Posterior vena cava (tissue), 2 donors: ENCODE measurements at regions not wholly inside any gene's neighbourhood (a gene's known extent, or its start where the extent isn't known, plus 50 kb on each side); places are given as distances from the start of the nearest gene placed in this dataset.

ENCODE experiments used
- DNase-seq: peaks from one replicate; pipeline ENCODE4 v3.0.0-alpha.2; 2020; ENCODE audit warnings: low spot score
- intact Hi-C, 2 donors: fragments of 100-400 bp; cut with DNase I; formaldehyde crosslinking; loops; one replicate each; pipeline versions ENCODE4 v1.14.1 to v1.14.2; 2022 to 2023
- microRNA-seq, 2 donors: library from miRNA; unstranded; fragments of <30 nt; microRNA quantifications; one replicate each; pipeline ENCODE4 v1.2.0, GENCODE V29; 2020 to 2021; ENCODE audit warnings: borderline microRNAs expressed in 2 of 2
- donor health status: DM: yes; HTN: yes; CAD: no.
- donor health status: DM: yes; HTN: yes; CAD: no.

DNA sequence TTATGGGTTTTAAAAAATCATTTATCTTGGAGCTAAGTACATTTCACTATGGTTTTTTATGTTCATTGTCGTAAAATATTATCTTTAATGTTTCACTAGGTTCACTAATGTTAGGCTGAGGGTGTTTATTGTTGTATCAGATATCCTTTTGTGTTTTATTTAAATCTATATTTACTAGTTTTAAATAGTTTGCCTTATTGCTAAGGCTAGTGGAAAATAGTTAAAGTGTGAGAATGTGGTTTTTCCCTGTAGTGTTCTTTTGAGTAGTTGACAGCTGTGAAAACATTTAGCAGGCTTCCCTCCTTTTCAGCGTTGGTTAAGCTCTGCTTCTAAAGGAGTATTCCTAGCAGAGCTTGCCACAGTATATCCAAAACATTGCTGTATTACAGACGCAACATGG lies 139.0 kb downstream of the TM9SF2 start:
- intact Hi-C loops = no loop called here
- no peak for DNase-seq

DNA sequence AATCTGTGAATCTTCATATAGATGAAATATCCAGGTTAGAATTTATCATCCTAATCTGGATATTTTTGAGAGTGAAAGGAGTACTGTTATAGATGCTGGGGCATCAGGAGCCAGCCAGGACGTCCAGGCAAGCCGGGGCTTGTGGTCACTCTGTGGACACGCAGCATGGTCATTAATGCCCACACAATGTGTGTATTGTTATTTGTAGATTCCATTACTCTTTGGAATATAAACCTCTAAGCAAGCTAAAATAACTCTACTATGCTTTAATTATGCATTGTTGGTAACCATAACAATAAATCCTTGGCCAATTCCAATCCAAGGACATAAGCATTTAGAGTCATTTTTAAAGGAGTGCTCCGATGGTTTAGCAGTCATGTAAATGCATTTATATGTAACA lies 137.9 kb downstream of the TM9SF2 start:
- intact Hi-C loops = no loop called here
- no peak for DNase-seq

DNA sequence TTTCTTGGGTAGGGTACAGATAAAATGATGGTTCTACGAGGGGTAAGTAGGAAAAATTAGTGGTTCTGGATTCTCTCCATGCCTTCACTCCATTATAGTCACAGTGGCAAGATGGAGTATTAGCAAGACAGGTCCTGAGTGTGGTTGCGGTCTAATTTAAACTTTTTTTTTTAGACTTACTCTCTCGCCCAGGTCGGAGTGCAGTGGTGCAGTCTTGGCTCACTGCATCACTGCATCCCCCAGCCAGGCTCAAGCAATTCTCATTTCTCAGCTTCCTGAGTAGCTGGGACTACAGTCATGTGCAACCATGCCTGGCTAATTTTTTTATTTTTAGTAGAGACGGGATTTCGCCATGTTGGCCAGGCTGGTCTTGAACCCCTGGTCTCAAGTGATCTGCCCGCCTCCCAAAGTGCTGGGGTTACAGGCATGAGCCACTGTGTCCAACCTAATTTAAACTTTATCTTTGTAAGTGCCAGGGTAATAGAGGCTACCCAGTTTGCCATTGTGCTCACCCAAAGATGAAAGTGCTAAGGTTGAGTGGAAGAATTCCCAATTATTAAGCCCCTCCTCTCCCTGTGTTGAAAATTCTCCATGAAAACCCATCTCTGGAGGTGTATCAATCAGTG lies 135.6 kb downstream of the TM9SF2 start:
- intact Hi-C loops = no loop called here
- no peak for DNase-seq

DNA sequence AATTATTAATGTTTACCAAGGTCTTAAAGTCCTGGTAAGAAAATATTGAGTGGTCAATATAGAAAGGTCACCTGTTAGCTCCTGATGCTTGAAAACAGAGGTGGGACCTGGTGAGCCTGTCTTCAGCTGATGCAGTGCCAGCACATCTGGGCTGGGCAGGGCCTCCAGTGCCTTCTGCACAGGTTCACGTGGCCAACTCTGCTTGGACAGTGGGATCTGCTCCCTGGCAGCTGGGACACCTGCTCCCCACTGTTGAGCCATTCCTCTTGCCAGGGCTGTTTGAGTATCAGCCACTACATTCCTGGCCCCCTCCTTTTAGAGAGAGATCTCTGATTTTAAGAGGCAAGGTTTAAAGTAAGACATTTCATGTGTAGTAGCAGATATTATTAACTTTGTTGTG lies 135.0 kb downstream of the TM9SF2 start:
- intact Hi-C loops = no loop called here
- DNase-seq = no peak

DNA sequence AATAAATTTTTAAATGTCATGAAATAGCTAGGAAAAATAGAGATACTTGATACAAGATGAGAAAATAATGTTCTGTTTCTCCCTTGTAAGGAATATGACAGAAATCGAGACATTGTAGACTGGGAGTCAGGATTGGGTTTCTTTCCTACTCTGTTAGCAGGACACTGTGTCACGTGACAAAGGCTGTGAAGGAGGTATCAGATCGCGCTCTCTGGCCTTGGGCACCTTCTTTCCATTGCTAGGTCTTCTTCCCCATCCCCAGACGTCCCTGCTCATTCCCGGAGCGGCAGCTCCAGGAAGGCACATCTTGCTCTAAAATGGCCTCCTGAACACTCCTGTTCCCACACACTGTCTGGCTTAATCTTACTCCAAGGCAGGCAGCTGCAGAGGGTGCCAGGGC lies 133.4 kb downstream of the TM9SF2 start:
- intact Hi-C loops = no loop called here

DNA sequence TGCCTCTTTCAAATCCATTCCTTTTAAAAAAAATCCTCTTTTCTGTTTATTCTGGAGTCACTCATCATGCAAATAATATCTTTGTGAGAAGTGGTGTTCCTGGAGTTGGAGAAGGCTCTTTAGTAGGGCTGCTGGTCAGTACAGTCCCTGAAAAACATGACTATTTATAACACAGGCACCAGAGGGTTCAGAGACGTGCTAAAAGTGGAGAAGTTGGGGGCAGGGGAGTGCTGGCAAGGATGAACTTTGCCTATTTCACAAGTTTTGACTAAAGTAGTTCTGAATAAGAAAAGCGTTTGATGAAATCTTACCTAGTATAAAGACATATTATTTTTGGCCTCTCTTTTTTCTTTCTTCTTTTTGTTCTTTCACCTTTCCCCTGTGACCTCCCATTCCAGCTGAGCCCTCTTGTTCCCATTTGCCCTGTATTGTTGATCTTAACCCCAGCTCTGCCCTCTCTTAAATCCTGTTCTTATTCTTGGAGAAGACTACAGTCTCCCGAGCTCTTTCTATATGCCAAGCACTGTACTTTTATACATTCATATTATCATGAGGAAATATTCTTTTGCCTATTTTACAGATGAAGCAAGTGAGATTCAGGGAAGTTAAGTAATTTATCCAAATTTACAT lies 129.1 kb downstream of the TM9SF2 start:
- no peak for DNase-seq

More for the DNA sequence above, 133.4 kb downstream of the TM9SF2 start:
- no peak for DNase-seq

GRCh38 chr13:99629641-99630040 lies 128.4 kb downstream of the TM9SF2 start:
- intact Hi-C loops = loop anchor here in 1 of 2 donors (2.0 kb wide), 1 partner anchor 69 kb away; no protein-coding TSS in a partner anchor
- DNase-seq = no peak

More for the DNA sequence above, 129.1 kb downstream of the TM9SF2 start:
- intact Hi-C loops = no loop called here

- no peak for DNase-seq
- intact Hi-C loops = loop anchor here in 1 of 2 donors (2.0 kb wide), 1 partner anchor 68 kb away; no protein-coding TSS in a partner anchor
These were observed 127.2 kb downstream of the TM9SF2 start for GRCh38 chr13:99628442-99628841.

DNA sequence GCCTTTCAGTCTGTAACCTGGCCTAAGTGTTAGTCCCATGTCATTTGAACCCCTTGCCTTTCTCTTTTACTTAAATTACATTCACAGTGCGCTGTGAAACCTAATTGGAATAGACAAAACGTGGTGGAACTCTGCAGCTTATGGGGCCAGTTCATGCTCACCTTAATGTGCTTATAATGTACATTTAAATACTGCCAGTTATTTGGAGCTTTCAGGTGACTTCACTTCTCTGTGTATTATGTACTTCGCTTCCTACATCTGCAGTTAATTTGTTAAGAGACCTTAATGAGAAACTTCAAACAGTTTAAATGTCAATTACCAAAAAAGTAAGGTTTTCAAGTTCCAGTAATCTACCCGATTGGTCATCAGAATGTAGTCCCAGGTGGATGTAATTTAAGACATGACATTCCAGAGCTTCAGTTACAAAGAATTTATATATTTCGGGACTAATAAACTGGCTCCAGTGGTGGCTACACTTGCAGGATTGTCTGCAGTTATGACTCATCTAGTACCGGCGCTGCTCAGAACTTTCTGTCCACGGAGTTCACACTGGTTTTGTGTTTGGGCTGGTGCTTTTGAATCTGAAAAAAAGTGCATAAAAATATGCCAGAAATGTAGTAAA lies 125.3 kb downstream of the TM9SF2 start:
- no peak for DNase-seq
- intact Hi-C loops = no loop called here

DNA sequence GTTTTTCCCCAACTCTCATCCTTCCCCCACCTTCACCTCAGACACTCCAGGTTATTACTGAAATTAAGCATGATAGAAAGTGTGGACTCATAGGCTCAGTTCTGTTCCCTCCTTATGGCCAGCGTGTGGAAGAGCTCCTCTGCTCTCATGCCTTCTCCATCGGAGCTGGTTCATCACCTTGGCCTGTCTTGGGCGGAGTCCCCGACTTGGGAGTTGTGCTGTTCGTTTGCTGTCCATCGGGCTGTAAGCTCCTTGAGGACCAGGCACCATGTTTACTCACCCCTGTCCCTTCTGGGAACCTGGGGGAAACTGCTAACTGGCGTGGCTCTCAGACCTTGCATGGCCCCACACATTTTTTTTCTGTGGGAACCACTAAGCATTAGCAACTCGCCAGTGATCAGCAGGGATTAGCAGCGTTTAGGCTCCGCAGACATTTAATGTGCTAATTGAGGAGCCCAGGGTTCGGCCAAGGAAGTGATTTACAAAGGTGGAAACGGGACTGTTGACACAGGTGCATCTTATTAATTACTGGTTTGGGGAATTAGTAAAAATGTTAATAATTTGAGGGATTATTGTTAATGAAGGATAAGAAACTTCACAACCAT lies 123.8 kb downstream of the TM9SF2 start:
- no peak for DNase-seq
- intact Hi-C loops = no loop called here

DNA sequence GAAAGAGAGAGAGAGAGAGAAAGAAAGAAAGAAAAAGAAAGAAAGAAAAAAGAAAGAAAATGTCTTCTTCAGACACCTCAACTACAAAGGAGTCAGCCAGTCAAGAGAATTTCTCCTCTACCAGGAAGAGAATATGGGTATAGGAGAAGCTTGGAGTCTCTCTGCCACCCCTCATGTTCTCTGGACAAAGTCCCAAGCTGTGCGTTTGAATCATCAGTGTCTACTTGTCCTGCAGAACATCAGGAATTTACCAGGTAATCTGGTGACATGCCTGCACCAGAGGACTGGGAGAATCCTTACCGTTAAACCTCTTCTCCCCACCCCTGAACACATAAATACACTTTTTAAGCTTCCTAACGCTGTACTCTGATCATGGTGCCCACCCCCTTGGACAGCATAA lies 119.5 kb downstream of the TM9SF2 start:
- no peak for DNase-seq
- intact Hi-C loops = no loop called here

DNA sequence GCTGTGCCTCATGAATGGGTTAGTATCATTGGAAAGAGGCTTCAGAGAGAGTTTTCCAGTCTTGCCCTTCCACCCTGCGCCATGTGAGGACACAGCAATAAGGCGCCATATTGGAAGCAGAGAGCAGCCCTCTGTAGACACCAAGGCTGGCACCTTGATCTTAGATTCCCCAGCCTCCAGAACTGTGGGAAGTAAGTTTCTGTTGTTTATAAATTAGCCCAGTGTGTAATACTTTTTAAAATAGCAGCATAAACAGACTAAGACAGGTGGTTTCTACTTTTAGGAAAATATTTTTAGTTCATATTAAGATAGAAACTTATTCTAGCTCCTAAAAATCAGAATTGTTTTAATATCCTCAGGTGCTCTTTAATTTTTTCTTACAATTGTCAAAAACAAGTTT lies 117.9 kb downstream of the TM9SF2 start:
- intact Hi-C loops = loop anchor here in 1 of 2 donors (5.0 kb wide), 1 partner anchor 33 kb away; no protein-coding TSS in a partner anchor
- DNase-seq = no peak

DNA sequence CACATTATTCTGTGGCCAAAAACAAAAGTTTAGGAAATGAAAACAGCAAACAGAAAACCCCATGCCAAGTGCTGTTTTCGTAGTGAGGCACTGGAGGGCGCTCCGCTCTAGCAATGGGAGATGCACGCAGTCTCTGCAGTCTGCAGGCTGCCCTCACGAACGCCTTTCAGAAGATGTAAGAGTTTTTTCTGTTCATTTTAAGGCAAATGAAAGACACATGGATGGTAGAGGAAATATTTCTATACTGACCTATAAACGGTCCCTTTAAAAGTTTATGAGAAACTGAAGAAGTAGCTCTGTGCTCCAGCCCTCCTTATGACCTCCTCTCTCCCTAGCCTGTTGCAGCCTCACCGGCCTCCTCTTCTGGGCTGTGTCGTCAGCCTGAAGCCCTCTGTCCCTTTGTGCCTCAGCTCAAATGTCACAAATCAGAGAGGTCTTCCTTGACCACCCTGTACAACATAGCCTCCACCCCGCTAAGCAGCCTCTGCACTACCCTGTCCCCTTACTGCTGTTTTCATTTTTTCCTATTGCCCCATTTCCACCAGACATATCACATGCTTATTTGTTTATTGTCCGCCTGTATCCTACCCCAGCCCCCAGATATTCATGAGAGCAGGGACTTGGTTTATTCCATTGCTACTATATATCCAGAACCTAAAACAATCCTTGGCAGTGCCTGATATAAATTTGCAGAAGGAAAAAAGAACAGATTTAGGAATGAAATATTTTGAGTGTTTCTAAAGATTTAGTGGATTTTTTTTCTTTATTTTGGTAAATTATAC lies 116.4 kb downstream of the TM9SF2 start:
- intact Hi-C loops = loop anchor here in 1 of 2 donors (5.0 kb wide), 1 partner anchor 35 kb away; no protein-coding TSS in a partner anchor
- DNase-seq = no peak

DNA sequence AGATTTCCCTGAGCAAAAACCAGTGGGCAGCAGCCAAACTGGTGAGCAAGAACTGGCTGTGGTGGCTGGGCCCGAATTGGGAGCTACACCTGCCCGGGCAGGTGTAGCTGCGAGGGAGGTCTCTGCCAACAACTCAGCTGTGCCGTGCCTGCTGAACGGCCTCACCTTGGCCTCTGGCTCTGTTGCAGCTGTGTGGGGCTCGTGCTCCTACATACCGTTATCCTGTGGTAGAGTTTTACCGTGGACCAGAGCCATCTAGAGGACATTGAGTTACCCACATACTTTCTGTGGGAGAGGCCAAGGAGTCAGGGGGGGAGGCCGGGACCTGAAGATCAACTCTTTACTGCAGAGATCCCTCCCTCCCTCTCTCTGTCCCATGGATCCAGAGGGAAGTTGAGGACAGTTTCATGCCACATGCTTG lies 113.2 kb downstream of the TM9SF2 start:
- no peak for DNase-seq
- intact Hi-C loops = no loop called here

Small RNAs in the stretch of these regions (microRNA-seq; reads per million reads assigned to microRNA genes)
- gene MIR4306 = 0 reads per million in 2 donors
